Esophagus muscularis mucosa (tissue), 3 donors: ENCODE measurements at regions not wholly inside any gene's neighbourhood (a gene's known extent, or its start where the extent isn't known, plus 50 kb on each side); places are given as distances from the start of the nearest gene placed in this dataset.

Source experiments
- CTCF ChIP-seq, 3 experiments: fragments of 200-600 bp in 2 of 3; fragments of 450-650 bp in 1 of 3; sonication (generic) in 2 of 3; IDR thresholded peaks; one replicate each; pipeline ENCODE4 v1.5.1; 2017 to 2019; ENCODE audit warnings: antibody characterized with exemption in 3 of 3, mild to moderate bottlenecking in 2 of 3, moderate library complexity in 1 of 3
- POLR2A ChIP-seq: fragments of 450-650 bp; IDR thresholded peaks from one replicate; pipeline ENCODE4 v1.6.1; 2017; ENCODE audit warnings: antibody characterized with exemption, moderate library complexity, mild to moderate bottlenecking, low read depth
- POLR2AphosphoS5 ChIP-seq, 2 donors: sonication (generic); formaldehyde crosslinking; IDR thresholded peaks; one replicate each; pipeline ENCODE4 v1.6.1; 2017; ENCODE audit warnings: antibody characterized with exemption in 2 of 2

GRCh38 chr3:191133359-191133758, 65.7 kb upstream of the OSTN start:
- no peak for TF ChIP-seq CTCF (IDR thresholded peaks at IDR 0.05)
- no peak for TF ChIP-seq POLR2AphosphoS5 (IDR thresholded peaks at IDR 0.05)
- no peak for TF ChIP-seq POLR2A
